Bronchial epithelial cell (primary cell): ENCODE measurements at regions not wholly inside any gene's neighbourhood (a gene's known extent, or its start where the extent isn't known, plus 50 kb on each side); places are given as distances from the start of the nearest gene placed in this dataset.

Source experiments
- DNase-seq: peaks from one replicate; pipeline ENCODE4 v3.0.0-alpha.2; 2010; ENCODE audit warnings: low read depth
- FAIRE-seq: peaks from 2 replicates; lab custom pipeline; 2011; peaks lifted over from hg19 to GRCh38; lab: Jason Lieb, UNC
- H3K27me3 ChIP-seq: 2 replicates; pipeline ENCODE4 v1.5.1; 2011; ENCODE audit warnings: low read length; ENCODE audit not compliant: control insufficient read depth, insufficient read depth
- H3K36me3 ChIP-seq: 2 replicates; pipeline ENCODE4 v1.5.1; 2011; ENCODE audit warnings: low read length; ENCODE audit not compliant: control insufficient read depth, insufficient read depth
- H3K4me3 ChIP-seq: 2 replicates; pipeline ENCODE4 v1.5.1; 2011; ENCODE audit warnings: mild to moderate bottlenecking, low read depth, low read length, control low read depth
- TF ChIP-seq, protein P1 (sequence below): IDR thresholded peaks from 2 replicates; pipeline ENCODE4 v1.5.1; 2011; ENCODE audit warnings: mild to moderate bottlenecking, moderate library complexity, low read length, control low read depth, inconsistent platforms; ENCODE audit not compliant: insufficient read depth, severe bottlenecking

DNA sequence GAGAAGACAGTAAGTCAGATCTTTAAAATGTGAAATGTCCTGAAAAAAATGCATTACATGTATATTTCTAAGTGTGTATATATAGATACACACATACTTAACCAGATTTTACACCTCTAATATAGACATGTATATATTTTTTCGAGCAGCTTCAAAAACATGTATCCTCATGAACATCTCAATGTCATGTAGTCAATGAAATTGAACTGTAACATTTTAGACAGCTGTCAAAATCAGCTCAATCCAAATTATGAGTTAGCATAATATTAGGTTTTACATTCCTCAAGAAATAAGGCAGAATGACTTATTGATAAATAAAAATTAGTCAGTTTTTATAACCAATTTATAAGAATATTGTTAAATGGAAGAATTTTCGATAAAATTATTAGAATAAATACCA lies 665.7 kb downstream of the BRINP3 start:
- no peak for FAIRE-seq
- Histone ChIP-seq H3K27me3 (no peaks in the 10 kb centered on the region), H3K36me3 (no peaks in the 10 kb centered on the region), H3K4me3 (no peak overlapping the region)
- DNase-seq: no peak
- TF ChIP-seq, protein P1, sequence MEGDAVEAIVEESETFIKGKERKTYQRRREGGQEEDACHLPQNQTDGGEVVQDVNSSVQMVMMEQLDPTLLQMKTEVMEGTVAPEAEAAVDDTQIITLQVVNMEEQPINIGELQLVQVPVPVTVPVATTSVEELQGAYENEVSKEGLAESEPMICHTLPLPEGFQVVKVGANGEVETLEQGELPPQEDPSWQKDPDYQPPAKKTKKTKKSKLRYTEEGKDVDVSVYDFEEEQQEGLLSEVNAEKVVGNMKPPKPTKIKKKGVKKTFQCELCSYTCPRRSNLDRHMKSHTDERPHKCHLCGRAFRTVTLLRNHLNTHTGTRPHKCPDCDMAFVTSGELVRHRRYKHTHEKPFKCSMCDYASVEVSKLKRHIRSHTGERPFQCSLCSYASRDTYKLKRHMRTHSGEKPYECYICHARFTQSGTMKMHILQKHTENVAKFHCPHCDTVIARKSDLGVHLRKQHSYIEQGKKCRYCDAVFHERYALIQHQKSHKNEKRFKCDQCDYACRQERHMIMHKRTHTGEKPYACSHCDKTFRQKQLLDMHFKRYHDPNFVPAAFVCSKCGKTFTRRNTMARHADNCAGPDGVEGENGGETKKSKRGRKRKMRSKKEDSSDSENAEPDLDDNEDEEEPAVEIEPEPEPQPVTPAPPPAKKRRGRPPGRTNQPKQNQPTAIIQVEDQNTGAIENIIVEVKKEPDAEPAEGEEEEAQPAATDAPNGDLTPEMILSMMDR: no peak

DNA sequence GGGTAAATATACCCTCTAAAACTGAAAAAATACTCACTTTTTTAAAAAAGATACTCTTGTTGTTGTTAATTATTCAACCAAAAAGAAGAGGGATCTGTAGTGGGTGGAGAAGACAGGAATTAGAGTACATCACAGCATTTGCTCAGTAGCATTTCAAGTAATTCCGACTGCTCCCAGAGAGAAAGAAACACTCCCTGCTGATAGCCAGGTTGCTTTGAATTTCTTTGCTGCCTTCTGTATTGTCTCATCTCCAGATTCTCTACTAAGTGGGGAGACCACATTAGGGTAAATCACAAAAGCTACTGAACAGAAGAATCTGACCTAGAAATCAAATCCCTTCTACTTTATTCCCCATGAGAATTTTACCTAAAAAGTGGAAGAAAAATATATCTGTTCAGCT lies 661.1 kb downstream of the BRINP3 start:
- H3K4me3 ChIP-seq: no peak overlapping the region
- FAIRE-seq (no peak), DNase-seq (no peak)
- H3K36me3 ChIP-seq: no peaks in the 10 kb centered on the region
- H3K27me3 ChIP-seq: no peaks in the 10 kb centered on the region
- TF ChIP-seq, protein P1: no peak

DNA sequence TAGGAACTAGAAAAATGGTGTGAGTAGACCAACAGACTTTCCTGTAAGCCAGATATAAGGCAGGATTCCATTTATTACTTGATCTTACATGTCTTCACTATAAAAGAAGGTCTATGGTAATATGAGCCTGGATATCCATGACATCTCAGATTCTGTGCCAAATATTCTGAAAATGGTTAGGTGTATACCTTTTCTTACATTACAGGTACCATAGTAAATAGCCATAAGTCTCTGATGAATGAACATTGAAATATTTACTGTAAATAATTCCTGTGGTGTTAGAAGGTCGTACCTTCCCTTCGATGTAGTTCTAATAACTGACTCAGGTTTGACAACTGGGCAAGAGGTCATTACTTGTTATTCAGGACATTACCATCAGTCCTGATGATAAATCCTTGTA lies 657.9 kb downstream of the BRINP3 start:
- no peak overlapping the region for H3K4me3 ChIP-seq
- H3K27me3 ChIP-seq: no peaks in the 10 kb centered on the region
- TF ChIP-seq, protein P1: no peak
- DNase-seq: no peak
- H3K36me3 ChIP-seq: no peaks in the 10 kb centered on the region
- no peak for FAIRE-seq

DNA sequence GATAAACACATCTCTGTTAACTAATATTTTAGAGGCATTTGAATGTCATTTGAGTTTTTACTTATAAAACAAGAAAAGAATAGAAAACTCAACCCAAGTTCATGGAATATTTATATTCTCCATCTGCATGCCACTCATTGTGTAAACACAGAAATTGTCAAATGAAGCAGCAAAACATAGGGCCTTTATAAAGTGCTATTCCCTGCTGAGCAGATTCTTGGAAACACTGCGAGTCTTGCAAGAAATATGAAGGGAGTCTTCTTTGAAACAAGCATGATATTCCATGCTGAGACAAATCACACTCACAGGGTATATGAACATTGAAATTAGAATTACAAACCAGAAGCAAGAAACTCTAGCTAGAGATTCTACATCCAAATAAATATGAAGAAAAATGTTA lies 655.8 kb downstream of the BRINP3 start:
- Histone ChIP-seq H3K36me3 (no peaks in the 10 kb centered on the region), H3K27me3 (no peaks in the 10 kb centered on the region), H3K4me3 (no peak overlapping the region)
- DNase-seq: no peak
- TF ChIP-seq, protein P1: no peak
- FAIRE-seq: no peak

DNA sequence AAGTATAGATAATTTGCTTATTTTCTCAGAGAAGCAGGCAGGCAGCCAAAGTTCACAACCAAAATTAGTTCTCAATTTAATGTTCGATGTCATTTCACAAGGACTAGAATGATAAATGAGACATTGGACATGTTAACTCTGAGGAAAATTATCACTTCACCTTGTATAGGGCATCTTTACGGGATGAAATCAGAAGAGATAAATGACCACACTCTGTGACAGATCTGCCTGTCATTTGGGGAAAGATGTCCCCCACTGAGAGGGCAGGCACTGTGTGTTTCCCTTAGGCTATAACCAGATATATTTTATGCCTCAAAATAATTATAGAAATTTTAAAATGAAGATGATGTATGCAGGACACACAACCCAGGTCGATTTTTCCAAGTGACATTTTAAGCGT lies 642.9 kb downstream of the BRINP3 start:
- FAIRE-seq (no peak), DNase-seq (no peak)
- TF ChIP-seq, protein P1: no peak
- Histone ChIP-seq H3K27me3 (no peaks in the 10 kb centered on the region), H3K36me3 (no peaks in the 10 kb centered on the region), H3K4me3 (no peak overlapping the region)

DNA sequence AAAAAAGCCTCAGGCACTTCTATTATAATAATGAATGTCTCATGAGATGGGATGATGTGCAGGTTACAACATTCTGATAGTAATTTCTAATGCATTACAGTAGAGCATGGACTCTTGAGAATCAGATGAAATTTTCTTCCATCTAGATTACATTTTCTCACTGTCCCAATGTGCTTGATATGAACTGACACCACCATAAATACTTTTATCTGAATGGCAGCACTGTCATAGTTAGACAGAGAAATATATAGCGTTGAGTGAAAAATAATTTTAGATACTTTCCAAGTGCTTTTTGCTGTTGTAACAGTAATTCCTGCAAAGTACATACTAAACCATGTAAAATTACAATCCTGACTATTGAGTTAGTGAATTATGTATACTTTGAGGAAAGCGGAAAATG lies 630.1 kb downstream of the BRINP3 start:
- no peak overlapping the region for H3K4me3 ChIP-seq
- H3K27me3 ChIP-seq: no peaks in the 10 kb centered on the region
- no peaks in the 10 kb centered on the region for H3K36me3 ChIP-seq
- DNase-seq (no peak), FAIRE-seq (no peak)
- TF ChIP-seq, protein P1: no peak
